ENCODE measurements at regions not wholly inside any gene's neighbourhood (a gene's known extent, or its start where the extent isn't known, plus 50 kb on each side); places are given as distances from the start of the nearest gene placed in this dataset.

- Histone ChIP-seq H3K9me3 (ENCODE audit: low read length) (peaks cover 66% of the 10 kb centered on the region), H3K27ac (ENCODE audit: extremely low read length, insufficient read depth, low read length) (no peak overlapping the region), H3K4me1 (ENCODE audit: insufficient read depth, low read length) (no peaks in the 10 kb centered on the region), H3K9ac (ENCODE audit: insufficient read depth, low read depth, low read length) (no peak overlapping the region), H2AFZ (ENCODE audit: low read length) (no peak overlapping the region), H3K79me2 (ENCODE audit: insufficient read depth, low read length) (no peaks in the 10 kb centered on the region), H4K20me1 (ENCODE audit: insufficient read depth, low read length) (no peaks in the 10 kb centered on the region), H3K4me2 (ENCODE audit: low read depth, low read length) (no peak overlapping the region), H3K27me3 (ENCODE audit: control insufficient read depth in 1 of 2, insufficient read depth in 2 of 2, low read length in 2 of 2) (no peaks in the 10 kb centered on the region), H3K36me3 (replicated peaks in 1 of 2; ENCODE audit: control insufficient read depth in 1 of 2, insufficient read depth in 2 of 2, low read length in 2 of 2) (no peaks in the 10 kb centered on the region), H3K4me3 (replicated peaks in 1 of 3; ENCODE audit: insufficient read depth in 1 of 3, low read depth in 2 of 3, low read length in 3 of 3) (no peak overlapping the region)
- no peak for FAIRE-seq
- WGBS (ENCODE audit: low lambda C conversion rate): 0% methylated on average over 2 of the region's 2 CpGs
- CTCF ChIA-PET (ENCODE audit: low intra/inter-chr PET ratio, low total read pairs): no interaction called here
- TF ChIP-seq SRY (CRISPR knock-in tag; IDR thresholded peaks at IDR 0.05): no peak
- no peak for TF ChIP-seq ZNF17 (CRISPR knock-in tag; IDR thresholded peaks at IDR 0.05)
- no peak for TF ChIP-seq FOXK1 (CRISPR knock-in tag; IDR thresholded peaks at IDR 0.05; ENCODE audit: borderline replicate concordance, low read depth)
- TF ChIP-seq FOXC1 (CRISPR knock-in tag; IDR thresholded peaks at IDR 0.05; ENCODE audit: borderline replicate concordance): no peak
- no peak for TF ChIP-seq PHF20 (CRISPR knock-in tag; IDR thresholded peaks at IDR 0.05)
- TF ChIP-seq KDM6A (CRISPR knock-in tag; IDR thresholded peaks at IDR 0.05; ENCODE audit: low read depth): no peak
- TF ChIP-seq THRA (CRISPR knock-in tag; IDR thresholded peaks at IDR 0.05; ENCODE audit: borderline replicate concordance): no peak
- TF ChIP-seq ZSCAN9 (CRISPR knock-in tag; IDR thresholded peaks at IDR 0.05; ENCODE audit: borderline replicate concordance): no peak
- TF ChIP-seq ZNF326 (CRISPR knock-in tag; IDR thresholded peaks at IDR 0.05; ENCODE audit: borderline replicate concordance): no peak
- TF ChIP-seq PAF1 (CRISPR knock-in tag; IDR thresholded peaks at IDR 0.05): no peak
- TF ChIP-seq E2F2 (CRISPR knock-in tag; IDR thresholded peaks at IDR 0.05; ENCODE audit: borderline replicate concordance): no peak
- DNase-seq (ENCODE audit: low spot score): no peak
- in situ Hi-C loops (cut with HindIII; ENCODE audit: extremely low pct_ligation_motif_present, low pct_unique_long_range_greater_than_20kb) (no loop called here), intact Hi-C loops (cut with micrococcal nuclease; ENCODE audit: unreplicated experiment) (no loop called here)
- no TSS peak for BruUV-seq (replicated peaks)
- POLR2A ChIA-PET: no interaction called here
- no peak for ATAC-seq
These were observed 656.8 kb downstream of the VRK1 start for GRCh38 chr14:97453991-97454390.

Measured in HepG2 (cell line).